PC-3 (cell line): ENCODE measurements at regions not wholly inside any gene's neighbourhood (a gene's known extent, or its start where the extent isn't known, plus 50 kb on each side); places are given as distances from the start of the nearest gene placed in this dataset.

Experiments
- EZH2 ChIP-seq: fragments of 300-600 bp; sonication (generic); IDR thresholded peaks from one replicate; pipeline ENCODE4 v1.6.1; 2017; ENCODE audit warnings: antibody characterized with exemption, mild to moderate bottlenecking, low read length; ENCODE audit not compliant: unreplicated experiment
- TF ChIP-seq, protein P1 (sequence below): fragments of 300-600 bp; sonication (generic); conservative IDR thresholded peaks from 2 replicates; pipeline ENCODE4 v1.5.1; 2017; ENCODE audit warnings: antibody characterized with exemption, low read depth, mild to moderate bottlenecking, low read length

DNA sequence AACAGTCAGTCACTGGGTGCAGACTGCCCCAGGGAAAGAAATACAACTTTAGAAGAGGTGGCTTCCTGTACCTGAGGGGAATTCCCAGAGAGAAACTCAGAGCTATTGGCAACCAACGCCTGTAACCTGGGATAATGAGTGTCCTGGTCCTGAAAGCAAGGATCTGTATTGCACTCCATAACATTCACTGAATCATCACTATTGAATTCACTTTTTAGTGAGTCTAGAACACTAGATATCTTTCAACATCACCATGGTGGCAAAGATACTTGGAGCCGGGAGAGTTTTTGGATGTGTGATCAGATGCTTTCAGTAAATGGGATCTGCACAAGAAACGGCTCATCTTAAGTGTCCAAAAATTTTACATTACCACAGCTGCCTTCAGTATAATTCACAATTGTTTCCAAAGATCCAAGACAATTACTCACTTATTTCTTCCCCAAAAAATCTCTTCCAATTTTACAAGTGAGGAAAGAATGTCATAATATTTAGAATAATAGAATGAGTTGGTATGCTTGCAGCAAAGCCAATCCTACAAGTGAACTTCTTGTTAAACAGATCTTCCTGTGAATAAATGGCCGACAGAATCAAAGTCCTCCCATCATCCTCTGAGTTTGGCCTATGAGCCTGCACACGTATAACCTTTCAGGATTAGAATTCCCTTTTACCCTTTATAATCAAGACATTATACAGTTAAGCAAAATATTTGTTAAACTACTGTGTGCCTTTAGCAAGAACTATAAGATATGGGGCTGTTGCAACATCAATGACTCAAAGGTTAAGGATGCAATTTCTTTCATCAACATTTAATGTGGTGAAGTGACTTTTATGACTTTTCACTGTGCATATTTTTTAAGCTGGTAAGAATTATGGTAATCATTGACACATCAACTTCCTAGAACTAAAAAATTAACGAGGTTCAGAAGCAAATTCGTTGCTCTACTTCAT is 243.3 kb upstream of the COL8A1 start:
- TF ChIP-seq, protein P1, sequence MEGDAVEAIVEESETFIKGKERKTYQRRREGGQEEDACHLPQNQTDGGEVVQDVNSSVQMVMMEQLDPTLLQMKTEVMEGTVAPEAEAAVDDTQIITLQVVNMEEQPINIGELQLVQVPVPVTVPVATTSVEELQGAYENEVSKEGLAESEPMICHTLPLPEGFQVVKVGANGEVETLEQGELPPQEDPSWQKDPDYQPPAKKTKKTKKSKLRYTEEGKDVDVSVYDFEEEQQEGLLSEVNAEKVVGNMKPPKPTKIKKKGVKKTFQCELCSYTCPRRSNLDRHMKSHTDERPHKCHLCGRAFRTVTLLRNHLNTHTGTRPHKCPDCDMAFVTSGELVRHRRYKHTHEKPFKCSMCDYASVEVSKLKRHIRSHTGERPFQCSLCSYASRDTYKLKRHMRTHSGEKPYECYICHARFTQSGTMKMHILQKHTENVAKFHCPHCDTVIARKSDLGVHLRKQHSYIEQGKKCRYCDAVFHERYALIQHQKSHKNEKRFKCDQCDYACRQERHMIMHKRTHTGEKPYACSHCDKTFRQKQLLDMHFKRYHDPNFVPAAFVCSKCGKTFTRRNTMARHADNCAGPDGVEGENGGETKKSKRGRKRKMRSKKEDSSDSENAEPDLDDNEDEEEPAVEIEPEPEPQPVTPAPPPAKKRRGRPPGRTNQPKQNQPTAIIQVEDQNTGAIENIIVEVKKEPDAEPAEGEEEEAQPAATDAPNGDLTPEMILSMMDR: no peak
- no peak for TF ChIP-seq EZH2
